ENCODE measurements at regions not wholly inside any gene's neighbourhood (a gene's known extent, or its start where the extent isn't known, plus 50 kb on each side); places are given as distances from the start of the nearest gene placed in this dataset.

DNA sequence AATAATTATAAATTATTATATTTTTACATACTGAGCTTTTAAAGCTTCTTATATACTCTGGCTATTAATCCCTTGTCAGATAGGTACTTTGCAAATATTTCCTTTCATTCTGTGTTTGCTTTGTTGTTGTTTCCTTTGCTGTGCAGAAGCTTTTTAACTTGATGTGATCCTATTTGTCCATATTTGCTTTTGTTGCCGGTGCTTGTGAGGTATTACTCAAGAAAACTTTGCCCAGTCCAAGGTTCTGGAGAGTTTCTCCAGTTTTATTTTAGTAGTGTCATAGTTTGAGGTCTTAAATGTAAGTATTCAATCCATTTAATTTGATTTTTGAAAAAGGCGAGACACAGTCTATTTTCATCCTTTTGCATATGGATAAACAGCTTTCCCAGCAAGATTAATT, 1319.9 kb upstream of the PRR20A start:
- Histone ChIP-seq H3K36me3 (ENCODE audit: control insufficient read depth, insufficient read depth, low read length) (no peaks in the 10 kb centered on the region), H3K4me3 (replicated peaks; ENCODE audit: low read depth, low read length) (no peak overlapping the region), H3K27me3 (replicated peaks; ENCODE audit: control insufficient read depth, insufficient read depth, low read length) (no peaks in the 10 kb centered on the region)
- no peak for DNase-seq (ENCODE audit: extremely low read depth, insufficient read length)
- TF ChIP-seq, protein P1, sequence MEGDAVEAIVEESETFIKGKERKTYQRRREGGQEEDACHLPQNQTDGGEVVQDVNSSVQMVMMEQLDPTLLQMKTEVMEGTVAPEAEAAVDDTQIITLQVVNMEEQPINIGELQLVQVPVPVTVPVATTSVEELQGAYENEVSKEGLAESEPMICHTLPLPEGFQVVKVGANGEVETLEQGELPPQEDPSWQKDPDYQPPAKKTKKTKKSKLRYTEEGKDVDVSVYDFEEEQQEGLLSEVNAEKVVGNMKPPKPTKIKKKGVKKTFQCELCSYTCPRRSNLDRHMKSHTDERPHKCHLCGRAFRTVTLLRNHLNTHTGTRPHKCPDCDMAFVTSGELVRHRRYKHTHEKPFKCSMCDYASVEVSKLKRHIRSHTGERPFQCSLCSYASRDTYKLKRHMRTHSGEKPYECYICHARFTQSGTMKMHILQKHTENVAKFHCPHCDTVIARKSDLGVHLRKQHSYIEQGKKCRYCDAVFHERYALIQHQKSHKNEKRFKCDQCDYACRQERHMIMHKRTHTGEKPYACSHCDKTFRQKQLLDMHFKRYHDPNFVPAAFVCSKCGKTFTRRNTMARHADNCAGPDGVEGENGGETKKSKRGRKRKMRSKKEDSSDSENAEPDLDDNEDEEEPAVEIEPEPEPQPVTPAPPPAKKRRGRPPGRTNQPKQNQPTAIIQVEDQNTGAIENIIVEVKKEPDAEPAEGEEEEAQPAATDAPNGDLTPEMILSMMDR (IDR thresholded peaks at IDR 0.05; ENCODE audit: insufficient read depth, low read length, poor library complexity, severe bottlenecking), result no peak

DNA sequence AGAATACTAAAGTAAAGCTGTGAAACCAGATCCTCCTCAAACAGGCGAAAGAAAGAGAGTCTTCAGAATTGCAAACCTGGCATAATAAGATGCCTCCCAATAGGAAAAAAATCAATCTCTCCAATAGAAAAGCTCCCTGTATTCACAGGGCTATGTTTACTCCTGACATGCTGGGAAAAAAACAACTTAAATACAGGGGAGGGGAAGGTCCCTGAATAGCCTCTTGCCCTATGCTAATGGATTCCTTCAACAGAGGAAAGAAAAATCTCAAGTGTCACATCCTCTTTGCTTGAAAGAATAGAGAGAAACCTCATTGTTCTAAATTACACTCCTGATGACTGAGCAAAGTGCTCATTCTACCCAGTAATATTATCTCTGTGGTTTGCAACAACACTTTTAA, 1271.1 kb upstream of the PRR20A start:
- Histone ChIP-seq H3K27me3 (replicated peaks; ENCODE audit: control insufficient read depth, insufficient read depth, low read length) (no peaks in the 10 kb centered on the region), H3K36me3 (ENCODE audit: control insufficient read depth, insufficient read depth, low read length) (no peaks in the 10 kb centered on the region), H3K4me3 (replicated peaks; ENCODE audit: low read depth, low read length) (no peak overlapping the region)
- TF ChIP-seq, protein P1 (IDR thresholded peaks at IDR 0.05; ENCODE audit: insufficient read depth, low read length, poor library complexity, severe bottlenecking), result no peak
- DNase-seq (ENCODE audit: extremely low read depth, insufficient read length), result no peak

DNA sequence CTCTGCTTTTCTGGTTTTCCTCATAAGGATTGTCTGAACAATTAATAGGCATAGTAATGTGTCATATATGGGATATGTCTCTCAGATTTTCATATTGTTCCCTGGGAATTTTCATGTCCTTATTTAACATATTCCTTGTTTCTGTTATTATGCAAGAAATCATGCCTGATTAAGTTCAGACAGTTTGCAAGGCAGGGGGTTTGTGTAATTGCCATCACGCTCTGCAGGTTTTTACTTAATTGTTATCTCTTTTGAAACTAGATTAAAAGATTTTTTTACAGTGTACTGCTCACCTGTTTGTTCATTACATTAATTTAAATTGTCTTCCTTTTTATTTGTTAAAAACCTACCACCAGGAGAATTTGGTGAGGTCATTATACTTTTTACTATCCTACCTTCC, 1253.2 kb upstream of the PRR20A start:
- no peaks in the 10 kb centered on the region for H3K27me3 ChIP-seq (replicated peaks; ENCODE audit: control insufficient read depth, insufficient read depth, low read length)
- TF ChIP-seq, protein P1 (IDR thresholded peaks at IDR 0.05; ENCODE audit: insufficient read depth, low read length, poor library complexity, severe bottlenecking), result no peak
- H3K4me3 ChIP-seq (replicated peaks; ENCODE audit: low read depth, low read length), result no peak overlapping the region
- DNase-seq (ENCODE audit: extremely low read depth, insufficient read length), result no peak
- H3K36me3 ChIP-seq (ENCODE audit: control insufficient read depth, insufficient read depth, low read length), result no peaks in the 10 kb centered on the region

DNA sequence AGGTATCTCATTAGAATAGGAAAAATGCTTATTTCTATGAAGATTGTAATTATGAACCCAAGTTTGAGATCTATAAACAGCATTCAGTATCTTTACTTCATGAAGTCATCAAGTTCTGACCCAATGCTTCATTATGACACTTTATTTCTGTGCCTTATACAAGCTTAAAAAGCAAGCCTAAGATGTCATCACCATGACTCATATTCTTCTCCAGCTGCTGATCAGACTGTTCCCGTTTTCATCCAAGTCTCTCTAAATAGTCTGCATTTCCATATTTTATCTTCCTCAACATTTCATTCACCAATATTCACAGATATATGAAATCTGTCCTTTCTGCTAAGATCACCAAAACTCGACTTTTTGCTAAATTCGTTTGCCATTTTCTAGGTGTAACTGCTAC, 1247.2 kb upstream of the PRR20A start:
- Histone ChIP-seq H3K36me3 (ENCODE audit: control insufficient read depth, insufficient read depth, low read length) (no peaks in the 10 kb centered on the region), H3K4me3 (replicated peaks; ENCODE audit: low read depth, low read length) (no peak overlapping the region), H3K27me3 (replicated peaks; ENCODE audit: control insufficient read depth, insufficient read depth, low read length) (no peaks in the 10 kb centered on the region)
- TF ChIP-seq, protein P1 (IDR thresholded peaks at IDR 0.05; ENCODE audit: insufficient read depth, low read length, poor library complexity, severe bottlenecking), result no peak
- DNase-seq (ENCODE audit: extremely low read depth, insufficient read length), result no peak

DNA sequence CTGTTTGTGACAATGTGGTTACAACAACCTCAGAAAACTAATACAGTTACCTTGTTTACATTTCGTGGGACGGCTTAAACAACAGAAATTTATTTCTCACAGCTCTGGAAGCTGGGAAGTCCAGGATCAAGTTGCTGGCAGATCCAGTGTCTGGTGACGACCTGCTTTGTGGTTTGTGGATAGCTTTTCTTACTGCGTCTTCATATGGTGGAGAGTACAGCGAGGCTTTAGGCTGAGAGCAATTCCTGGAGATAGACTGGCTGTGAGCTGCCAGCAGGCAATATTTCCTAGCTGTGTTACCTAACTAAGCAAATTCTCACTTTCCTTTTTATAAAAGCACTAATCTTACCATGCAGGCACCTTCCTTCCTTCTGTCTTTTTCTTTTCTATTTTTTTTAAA, 1203.5 kb upstream of the PRR20A start:
- Histone ChIP-seq H3K36me3 (ENCODE audit: control insufficient read depth, insufficient read depth, low read length) (no peaks in the 10 kb centered on the region), H3K27me3 (replicated peaks; ENCODE audit: control insufficient read depth, insufficient read depth, low read length) (no peaks in the 10 kb centered on the region), H3K4me3 (replicated peaks; ENCODE audit: low read depth, low read length) (no peak overlapping the region)
- DNase-seq (ENCODE audit: extremely low read depth, insufficient read length), result no peak
- TF ChIP-seq, protein P1 (IDR thresholded peaks at IDR 0.05; ENCODE audit: insufficient read depth, low read length, poor library complexity, severe bottlenecking), result no peak

DNA sequence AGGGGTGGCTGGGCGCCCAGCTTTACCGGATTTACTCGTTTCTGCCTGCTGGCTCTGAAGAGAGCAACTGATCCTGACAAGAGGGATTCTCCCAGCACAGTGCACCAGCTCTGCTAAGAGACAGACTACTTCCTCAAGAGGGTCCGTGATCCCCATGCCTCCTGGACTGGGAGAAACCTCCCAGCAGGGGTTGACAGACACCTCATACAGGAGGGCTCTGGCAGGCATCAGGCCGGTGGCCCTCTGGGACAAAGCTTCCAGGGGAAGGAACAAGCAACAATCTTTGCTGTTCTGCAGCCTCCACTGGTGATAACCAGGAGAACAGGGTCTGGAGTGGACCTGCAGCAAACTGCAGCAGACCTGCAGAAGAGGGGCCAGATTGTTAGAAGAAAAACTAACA, 1192.5 kb upstream of the PRR20A start:
- TF ChIP-seq, protein P1 (IDR thresholded peaks at IDR 0.05; ENCODE audit: insufficient read depth, low read length, poor library complexity, severe bottlenecking), result no peak
- no peak for DNase-seq (ENCODE audit: extremely low read depth, insufficient read length)
- Histone ChIP-seq H3K27me3 (replicated peaks; ENCODE audit: control insufficient read depth, insufficient read depth, low read length) (no peaks in the 10 kb centered on the region), H3K36me3 (ENCODE audit: control insufficient read depth, insufficient read depth, low read length) (no peaks in the 10 kb centered on the region), H3K4me3 (replicated peaks; ENCODE audit: low read depth, low read length) (no peak overlapping the region)

Measured in GM06990 (cell line).